ENCODE measurements at regions not wholly inside any gene's neighbourhood (a gene's known extent, or its start where the extent isn't known, plus 50 kb on each side); places are given as distances from the start of the nearest gene placed in this dataset.

DNA sequence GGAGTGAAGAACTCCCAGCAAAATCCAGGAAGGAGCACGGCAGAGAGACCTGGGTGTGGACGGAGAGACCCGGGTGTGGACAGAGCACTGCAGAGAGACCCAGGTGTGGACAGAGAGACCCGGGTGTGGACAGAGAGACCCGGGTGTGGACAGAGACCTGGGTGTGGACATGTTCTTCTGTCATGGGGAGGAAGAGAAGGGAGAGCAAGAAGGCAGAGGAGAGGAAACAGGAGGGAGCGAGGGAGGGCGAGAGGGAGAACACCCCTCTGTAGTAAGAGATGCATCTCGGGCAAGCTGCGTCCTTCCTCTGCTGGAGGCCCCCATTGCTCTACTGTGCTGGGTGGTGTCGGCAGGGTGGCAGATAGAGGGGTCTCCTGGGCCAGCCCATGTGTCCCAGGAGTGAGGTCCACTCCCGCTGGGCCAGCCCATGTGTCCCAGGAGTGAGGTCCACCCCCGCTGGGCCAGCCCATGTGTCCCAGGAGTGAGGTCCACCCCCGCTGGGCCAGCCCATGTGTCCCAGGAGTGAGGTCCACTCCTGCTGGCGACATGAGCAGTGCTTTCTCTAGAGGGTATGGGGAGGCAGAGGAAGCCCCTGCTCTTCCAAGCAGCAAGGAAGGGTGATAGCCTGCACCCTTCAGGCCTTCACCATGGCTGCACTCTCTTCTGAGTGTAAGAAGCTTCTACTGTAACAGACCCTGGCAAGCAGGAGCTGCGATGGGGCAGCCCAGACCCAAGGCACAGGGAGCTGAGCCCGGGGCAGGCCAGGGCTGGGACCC, 934.2 kb downstream of the BRD1 start:
- no peak for TF ChIP-seq CTCF (IDR thresholded peaks at IDR 0.05; ENCODE audit: low read depth, low read length)
- no peak overlapping the region for H3K27ac ChIP-seq
- H3K9me3 ChIP-seq (ENCODE audit: low read depth) = no peaks in the 10 kb centered on the region
- no peak overlapping the region for H3K4me3 ChIP-seq
- no peaks in the 10 kb centered on the region for H3K36me3 ChIP-seq
- no peaks in the 10 kb centered on the region for H3K4me1 ChIP-seq (ENCODE audit: low read depth)
- no peaks in the 10 kb centered on the region for H3K27me3 ChIP-seq
- no peak for DNase-seq (ENCODE audit: low read depth in 1 of 2, low spot score in 1 of 2)

DNA sequence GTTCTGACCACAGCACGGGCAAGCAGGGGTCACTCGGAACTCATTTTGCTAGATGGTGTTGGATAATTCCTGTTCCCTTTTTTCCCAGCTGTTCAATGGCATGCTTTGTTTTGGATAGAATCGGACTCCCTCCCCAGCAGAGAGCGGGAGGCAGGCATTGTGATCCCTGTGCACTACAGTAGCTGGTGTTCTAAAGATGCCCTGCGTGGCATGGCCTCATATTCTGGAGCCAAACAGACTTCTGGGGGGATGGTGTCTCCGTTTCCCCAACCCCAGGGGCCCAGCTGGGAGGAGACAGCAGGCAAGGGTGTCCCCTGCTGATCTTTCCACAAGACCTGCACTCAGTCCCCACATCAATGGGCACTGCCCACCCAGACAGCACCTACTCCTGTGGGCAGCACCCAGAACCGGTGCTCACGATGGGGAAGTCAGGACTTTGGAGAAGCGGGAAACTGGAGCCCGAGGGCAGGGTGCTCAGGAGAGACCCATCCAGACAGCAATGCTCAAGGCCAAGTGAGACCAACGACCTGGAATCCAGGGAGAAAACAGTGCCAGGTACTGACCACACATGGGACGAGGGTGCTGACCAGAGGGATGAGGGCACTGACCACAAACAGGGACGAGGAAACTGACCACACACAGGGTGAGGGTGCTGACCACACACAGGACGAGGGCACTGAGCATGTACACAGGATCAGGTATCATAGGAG, 934.9 kb downstream of the BRD1 start:
- Histone ChIP-seq H3K9me3 (ENCODE audit: low read depth) (no peaks in the 10 kb centered on the region), H3K4me1 (ENCODE audit: low read depth) (no peaks in the 10 kb centered on the region), H3K36me3 (no peaks in the 10 kb centered on the region), H3K4me3 (no peak overlapping the region), H3K27ac (no peak overlapping the region), H3K27me3 (no peaks in the 10 kb centered on the region)
- no peak for TF ChIP-seq CTCF (IDR thresholded peaks at IDR 0.05; ENCODE audit: low read depth, low read length)
- no peak for DNase-seq (ENCODE audit: low read depth in 1 of 2, low spot score in 1 of 2)

GRCh38 chr22:48891688-48892577, 935.7 kb downstream of the BRD1 start:
- no peak for DNase-seq (ENCODE audit: low read depth in 1 of 2, low spot score in 1 of 2)
- Histone ChIP-seq H3K27ac (no peak overlapping the region), H3K9me3 (ENCODE audit: low read depth) (no peaks in the 10 kb centered on the region), H3K36me3 (no peaks in the 10 kb centered on the region), H3K4me1 (ENCODE audit: low read depth) (no peaks in the 10 kb centered on the region), H3K4me3 (no peak overlapping the region), H3K27me3 (no peaks in the 10 kb centered on the region)
- no peak for TF ChIP-seq CTCF (IDR thresholded peaks at IDR 0.05; ENCODE audit: low read depth, low read length)

DNA sequence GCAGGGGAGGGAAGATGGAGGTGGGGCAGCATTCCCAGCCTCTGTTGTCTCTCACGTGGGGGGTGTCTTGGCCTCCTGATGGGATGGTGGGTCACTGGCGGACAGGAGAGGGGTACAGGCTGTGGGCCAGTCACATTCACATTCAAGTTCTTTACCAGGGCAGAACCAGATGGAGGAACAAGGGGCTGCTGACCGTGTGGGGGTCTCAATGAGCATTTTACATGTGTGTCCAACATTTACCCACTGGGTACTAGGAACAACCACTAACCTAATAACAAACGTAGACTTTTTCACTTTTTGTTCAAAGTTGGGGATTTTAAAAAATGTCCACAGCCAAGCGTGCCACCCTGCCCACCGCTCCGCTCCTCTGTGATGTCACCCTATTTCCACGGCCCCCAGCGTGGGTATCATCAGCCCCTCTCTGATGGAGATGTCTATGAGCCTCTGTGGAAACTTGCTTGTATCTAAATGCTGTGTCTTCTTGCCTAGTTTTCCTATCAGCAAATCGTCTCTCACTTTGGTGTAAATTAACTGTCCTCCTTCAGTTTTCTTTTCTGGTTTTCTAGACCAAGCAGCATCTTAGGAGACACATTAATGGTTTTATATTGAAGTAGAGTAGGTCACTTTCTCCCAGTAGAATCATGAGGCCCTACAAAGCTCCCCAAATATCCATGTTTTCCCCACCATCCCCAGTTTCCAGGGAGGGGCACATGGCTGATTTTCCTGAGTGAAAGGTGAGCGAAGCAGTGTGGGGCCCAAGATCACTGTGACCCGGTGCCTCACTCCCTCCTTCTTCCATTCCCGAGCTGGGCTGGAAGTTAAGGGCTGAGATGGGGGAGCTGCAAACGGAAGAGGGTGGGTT, 936.7 kb downstream of the BRD1 start:
- H3K27ac ChIP-seq = no peak overlapping the region
- no peak for DNase-seq (ENCODE audit: low read depth in 1 of 2, low spot score in 1 of 2)
- H3K4me3 ChIP-seq = no peak overlapping the region
- H3K9me3 ChIP-seq (ENCODE audit: low read depth) = no peaks in the 10 kb centered on the region
- no peaks in the 10 kb centered on the region for H3K4me1 ChIP-seq (ENCODE audit: low read depth)
- no peaks in the 10 kb centered on the region for H3K36me3 ChIP-seq
- no peak for TF ChIP-seq CTCF (IDR thresholded peaks at IDR 0.05; ENCODE audit: low read depth, low read length)
- H3K27me3 ChIP-seq = no peaks in the 10 kb centered on the region
